ENCODE measurements at regions not wholly inside any gene's neighbourhood (a gene's known extent, or its start where the extent isn't known, plus 50 kb on each side); places are given as distances from the start of the nearest gene placed in this dataset.

DNA sequence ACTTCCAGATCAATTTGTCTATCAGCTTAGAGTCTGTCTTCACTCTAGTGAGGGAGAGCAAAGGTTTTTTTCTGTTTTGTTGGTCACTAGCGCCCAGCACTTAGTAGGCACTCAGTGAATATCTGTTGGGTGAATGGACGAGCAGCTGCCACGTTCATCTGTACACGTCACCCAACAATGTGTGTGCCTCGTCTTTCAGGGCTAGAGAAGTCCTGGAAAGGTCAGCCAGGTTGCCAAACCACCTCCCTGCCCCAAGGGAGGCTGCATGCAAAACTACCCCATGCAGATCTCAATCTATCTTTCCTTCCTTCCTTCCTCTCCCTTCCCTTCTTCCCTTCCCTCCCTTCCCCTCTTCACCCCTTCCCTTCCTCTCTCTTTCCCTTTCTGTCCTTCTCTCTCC, 340.9 kb downstream of the SOX9 start:
- TF ChIP-seq, protein P1, sequence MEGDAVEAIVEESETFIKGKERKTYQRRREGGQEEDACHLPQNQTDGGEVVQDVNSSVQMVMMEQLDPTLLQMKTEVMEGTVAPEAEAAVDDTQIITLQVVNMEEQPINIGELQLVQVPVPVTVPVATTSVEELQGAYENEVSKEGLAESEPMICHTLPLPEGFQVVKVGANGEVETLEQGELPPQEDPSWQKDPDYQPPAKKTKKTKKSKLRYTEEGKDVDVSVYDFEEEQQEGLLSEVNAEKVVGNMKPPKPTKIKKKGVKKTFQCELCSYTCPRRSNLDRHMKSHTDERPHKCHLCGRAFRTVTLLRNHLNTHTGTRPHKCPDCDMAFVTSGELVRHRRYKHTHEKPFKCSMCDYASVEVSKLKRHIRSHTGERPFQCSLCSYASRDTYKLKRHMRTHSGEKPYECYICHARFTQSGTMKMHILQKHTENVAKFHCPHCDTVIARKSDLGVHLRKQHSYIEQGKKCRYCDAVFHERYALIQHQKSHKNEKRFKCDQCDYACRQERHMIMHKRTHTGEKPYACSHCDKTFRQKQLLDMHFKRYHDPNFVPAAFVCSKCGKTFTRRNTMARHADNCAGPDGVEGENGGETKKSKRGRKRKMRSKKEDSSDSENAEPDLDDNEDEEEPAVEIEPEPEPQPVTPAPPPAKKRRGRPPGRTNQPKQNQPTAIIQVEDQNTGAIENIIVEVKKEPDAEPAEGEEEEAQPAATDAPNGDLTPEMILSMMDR (IDR thresholded peaks at IDR 0.05; ENCODE audit: poor library complexity), result no peak
- no peak for TF ChIP-seq EZH2phosphoT487 (IDR thresholded peaks at IDR 0.05; ENCODE audit: low read depth, severe bottlenecking, unreplicated experiment)
